HepG2 (cell line): ENCODE measurements at regions not wholly inside any gene's neighbourhood (a gene's known extent, or its start where the extent isn't known, plus 50 kb on each side); places are given as distances from the start of the nearest gene placed in this dataset.

Experiments used
- CTCF ChIP-seq: sonication (generic); formaldehyde crosslinking; IDR thresholded peaks from 2 replicates; pipeline ENCODE4 v1.5.0; 2020; ENCODE audit warnings: mild to moderate bottlenecking, missing genetic modification reagents, moderate library complexity
- HOXA7 ChIP-seq: sonication (generic); formaldehyde crosslinking; IDR thresholded peaks from 2 replicates; pipeline ENCODE4 v1.8.1; 2022; ENCODE audit warnings: mild to moderate bottlenecking, missing genetic modification reagents, moderate library complexity
- IRF2 ChIP-seq: IDR thresholded peaks from 2 replicates; pipeline ENCODE4 v1.6.1; 2018; ENCODE audit warnings: missing genetic modification reagents, missing compliant biosample characterization
- RNF2 ChIP-seq: fragments of 450-650 bp; conservative IDR thresholded peaks from 2 replicates; pipeline ENCODE4 v1.6.1; 2016; ENCODE audit warnings: low read depth
- ZNF30 ChIP-seq: sonication (generic); formaldehyde crosslinking; IDR thresholded peaks from 2 replicates; pipeline ENCODE4 v1.5.0; 2020; ENCODE audit warnings: mild to moderate bottlenecking, missing genetic modification reagents
- TF ChIP-seq, protein P1 (sequence below): sonication (generic); formaldehyde crosslinking; IDR thresholded peaks from 2 replicates; pipeline ENCODE4 v1.4.0; 2020; ENCODE audit warnings: missing genetic modification reagents, mild to moderate bottlenecking, borderline replicate concordance

DNA sequence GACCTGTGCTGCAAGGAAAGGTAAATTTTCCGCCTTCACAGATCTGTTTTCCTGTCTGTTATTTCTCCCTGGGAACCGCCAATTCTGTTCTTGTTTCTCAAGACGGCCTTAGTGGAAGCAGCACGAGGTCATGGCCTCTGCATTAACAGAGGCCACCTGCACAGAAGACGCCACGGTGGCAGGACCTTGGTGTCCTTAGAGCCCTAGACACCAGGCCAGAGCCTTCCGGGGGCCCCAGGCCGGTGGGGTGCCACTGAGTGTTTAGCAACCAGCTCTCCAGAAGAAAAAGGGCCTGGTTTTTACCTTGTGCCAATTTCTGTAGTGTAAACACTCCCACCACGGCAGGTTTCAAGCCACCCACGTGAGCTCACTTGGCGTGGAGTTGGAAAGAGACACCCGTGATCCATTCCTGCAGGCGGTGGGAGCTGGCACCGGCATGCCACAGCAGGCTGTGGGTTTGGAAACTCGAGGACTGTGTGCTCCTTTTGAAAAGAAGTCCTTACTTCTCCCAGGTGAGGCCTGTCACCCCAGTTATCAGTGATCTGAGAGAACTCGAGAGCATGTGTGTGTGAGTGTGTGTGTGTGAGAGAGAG, 103.9 kb upstream of the HDAC4 start:
- TF ChIP-seq HOXA7 (CRISPR knock-in tag) (no peak), ZNF30 (CRISPR knock-in tag) (no peak), RNF2 (no peak), CTCF (CRISPR knock-in tag) (no peak), IRF2 (CRISPR knock-in tag) (no peak)
- TF ChIP-seq, protein P1, sequence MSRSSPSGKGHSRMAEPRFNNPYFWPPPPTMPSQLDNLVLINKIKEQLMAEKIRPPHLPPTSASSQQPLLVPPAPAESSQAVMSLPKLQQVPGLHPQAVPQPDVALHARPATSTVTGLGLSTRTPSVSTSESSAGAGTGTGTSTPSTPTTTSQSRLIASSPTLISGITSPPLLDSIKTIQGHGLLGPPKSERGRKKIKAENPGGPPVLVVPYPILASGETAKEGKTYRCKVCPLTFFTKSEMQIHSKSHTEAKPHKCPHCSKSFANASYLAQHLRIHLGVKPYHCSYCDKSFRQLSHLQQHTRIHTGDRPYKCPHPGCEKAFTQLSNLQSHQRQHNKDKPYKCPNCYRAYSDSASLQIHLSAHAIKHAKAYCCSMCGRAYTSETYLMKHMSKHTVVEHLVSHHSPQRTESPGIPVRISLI (CRISPR knock-in tag), result no peak
